Activated CD4-positive, alpha-beta T cell treated with anti-CD3 and anti-CD28 coated beads, Interleukin-2, amount 50 U/mL, for 16 hours (primary cell): ENCODE measurements at regions not wholly inside any gene's neighbourhood (a gene's known extent, or its start where the extent isn't known, plus 50 kb on each side); places are given as distances from the start of the nearest gene placed in this dataset.
"Not testable (repeated sequence)": the region's sequence is repeated elsewhere in the genome, so short reads cannot be mapped to it uniquely, and the experiment has no call there.

ENCODE experiments used
- DNase-seq: peaks from one replicate; pipeline ENCODE4 v3.0.0-alpha.2; 2020

DNA sequence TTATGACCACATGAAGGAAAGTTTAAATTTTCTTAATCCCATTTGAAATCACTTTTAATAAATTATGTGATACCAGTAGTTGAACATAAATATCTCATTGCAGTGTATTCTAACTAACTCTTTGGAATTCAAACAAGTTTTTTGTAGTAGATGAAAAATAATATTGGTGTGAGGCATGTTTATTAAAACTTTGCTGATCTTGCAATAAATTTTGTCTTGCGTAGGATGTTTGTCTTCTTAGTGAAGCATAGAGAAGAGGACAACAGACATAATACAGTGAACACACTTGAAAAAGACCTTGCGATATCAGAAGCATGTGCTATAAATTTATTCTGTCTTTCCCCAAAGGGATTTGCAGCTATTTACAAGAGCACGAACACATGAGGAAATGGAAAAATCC, 140.7 kb downstream of the HTR1B start:
- DNase-seq: no peak

DNA sequence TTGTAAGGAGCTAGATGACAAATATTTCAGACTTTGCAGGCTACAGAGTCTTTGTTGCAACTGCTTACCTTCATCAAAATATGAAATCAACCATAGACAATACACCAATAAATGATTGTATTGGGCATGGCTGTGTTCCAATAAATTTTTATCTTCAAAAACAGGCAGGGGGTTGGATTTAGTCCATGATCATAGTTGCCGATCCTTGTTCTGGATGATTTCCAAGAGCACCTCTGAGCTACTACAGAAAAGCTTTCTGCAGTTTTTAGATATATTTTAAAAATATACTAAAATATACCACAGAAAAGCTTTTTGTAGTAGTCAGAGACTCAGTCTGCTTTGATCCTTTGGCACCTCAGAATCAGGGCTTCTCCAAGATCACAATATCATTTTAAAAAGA, 145.0 kb downstream of the HTR1B start:
- DNase-seq: no peak

DNA sequence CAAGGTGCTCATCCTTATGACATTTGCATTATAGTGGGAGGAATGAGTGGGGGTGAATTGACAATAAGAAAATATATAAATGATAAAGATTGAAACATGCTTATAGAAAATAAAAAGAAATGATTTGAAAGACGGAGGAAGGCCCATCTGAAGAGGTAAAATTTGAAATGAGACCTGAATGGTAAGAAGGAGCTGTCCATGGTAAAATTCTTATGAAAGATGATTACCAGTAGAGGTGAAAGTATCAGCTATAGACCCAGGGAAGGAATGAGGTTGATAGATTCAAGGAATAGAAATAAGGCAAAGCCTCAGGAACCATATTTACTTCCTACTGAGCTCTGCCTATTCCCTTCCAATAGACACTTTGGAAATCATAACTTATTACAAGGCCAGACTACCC, 149.7 kb downstream of the HTR1B start:
- no peak for DNase-seq

DNA sequence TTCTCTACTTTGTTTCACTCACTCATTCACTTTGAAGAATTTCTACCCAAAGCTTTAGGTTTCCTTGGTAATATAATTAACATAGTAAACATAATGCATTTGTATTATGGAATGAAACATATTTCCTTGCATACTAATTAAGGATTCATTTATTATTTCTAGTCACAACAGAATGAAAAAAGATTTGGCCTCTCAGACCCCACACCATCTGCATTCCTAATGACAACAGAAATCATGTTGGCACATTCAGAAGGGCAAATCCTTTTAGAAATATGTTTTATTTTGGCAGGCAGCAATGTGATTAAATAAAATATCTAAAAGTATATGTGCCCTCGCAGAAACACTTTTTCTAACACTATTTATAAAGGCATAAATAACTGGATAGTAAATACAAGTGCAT, 163.4 kb downstream of the HTR1B start:
- DNase-seq: no peak

DNA sequence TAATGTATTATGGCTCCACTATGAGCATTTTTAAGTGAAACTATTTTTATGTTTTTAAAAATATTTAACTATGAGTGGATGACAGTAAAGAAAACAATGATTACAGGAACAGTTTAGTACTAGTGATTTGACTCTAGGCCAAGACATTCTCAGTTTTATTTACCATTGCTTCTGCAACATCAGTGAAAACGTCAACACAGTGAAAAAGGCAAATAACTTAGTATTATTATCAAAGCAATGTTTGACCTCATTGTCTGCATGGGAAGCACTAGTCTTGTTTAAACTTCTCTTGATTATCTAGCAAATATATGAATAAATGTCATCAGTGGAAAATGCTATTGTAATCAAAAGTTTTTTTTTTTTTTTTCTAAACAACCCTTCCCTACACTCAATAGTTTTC, 165.0 kb downstream of the HTR1B start:
- DNase-seq: no peak

DNA sequence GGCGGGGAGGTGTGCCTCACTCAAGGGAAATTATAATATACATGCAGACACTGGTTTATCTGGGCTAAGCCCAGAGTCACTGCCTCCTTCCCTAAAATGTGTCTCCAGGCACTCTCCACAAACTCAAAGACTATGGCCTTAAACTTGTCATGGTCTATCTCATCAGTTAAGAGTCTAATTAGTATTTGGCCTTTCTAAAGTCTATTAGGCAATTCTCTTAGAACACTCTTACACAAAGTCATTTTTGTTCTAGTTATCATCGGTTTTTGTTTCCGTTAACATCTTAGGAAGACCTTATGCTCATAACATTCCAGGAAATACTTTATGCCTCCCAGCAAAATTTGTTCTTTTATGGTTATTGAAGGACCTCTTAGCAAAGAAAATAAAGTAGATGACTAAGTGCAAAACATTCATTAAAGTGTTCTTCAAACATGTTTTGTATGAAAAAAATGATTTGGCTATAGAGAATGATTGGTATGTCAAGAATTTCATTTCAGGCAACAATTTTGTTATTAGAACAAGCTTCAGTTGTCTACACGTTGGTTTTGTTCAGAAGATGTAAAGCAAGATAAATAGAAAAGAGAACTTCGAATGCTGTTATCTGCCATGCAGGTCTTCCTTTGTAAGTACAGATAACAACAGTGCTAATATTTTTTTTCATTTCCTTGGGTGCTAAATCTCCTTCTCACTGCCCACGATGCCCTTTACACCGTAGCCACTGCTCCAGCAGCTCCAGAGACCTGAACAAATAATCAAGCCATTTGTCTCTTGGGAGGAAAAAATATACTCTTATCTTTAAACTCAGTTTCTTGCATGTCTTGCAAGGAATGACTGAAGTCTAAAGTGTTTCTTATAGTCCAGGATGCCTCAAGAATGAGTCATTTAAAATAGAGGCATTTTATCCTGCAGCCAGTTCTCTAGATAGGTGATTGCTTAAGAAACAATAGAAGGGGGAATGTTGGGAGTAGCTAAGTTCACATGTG, 170.4 kb downstream of the HTR1B start:
- DNase-seq: no peak

DNA sequence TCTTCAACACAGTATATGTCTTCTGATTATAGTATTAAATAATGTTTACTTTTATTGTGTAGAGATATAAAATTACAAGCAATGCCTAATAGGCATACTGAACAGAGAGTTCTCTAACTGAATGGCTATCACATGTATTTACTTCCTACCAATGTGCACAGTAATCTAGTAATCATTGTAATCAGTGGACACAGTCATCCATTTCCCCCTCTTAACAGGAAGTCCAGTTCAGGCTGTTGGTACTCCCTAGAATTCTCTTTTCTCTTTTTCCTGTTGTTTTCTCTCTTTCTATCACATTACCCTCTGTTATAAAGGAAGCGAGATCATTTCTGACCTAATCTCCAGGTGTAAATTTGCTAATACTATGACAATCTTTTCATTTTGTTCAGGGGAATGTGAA, 172.5 kb downstream of the HTR1B start:
- no peak for DNase-seq

DNA sequence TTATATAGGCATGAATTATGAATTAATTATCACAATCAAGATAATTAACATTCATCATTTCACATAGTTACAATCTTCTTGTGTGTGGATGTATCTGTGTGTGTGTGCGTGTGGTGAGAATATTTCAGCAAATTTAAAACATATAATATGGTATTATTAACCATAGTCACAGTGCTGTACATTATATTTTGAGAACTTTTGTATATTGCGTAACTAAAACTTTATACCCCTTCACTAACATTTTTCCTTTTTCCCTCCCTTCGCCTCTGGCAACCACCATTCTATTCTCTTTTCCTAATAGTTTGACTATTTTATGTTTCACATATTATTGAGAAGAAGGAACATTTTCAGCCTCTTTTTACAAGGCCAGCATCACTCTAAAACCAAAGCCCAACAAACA, 176.8 kb downstream of the HTR1B start:
- DNase-seq: no peak

DNA sequence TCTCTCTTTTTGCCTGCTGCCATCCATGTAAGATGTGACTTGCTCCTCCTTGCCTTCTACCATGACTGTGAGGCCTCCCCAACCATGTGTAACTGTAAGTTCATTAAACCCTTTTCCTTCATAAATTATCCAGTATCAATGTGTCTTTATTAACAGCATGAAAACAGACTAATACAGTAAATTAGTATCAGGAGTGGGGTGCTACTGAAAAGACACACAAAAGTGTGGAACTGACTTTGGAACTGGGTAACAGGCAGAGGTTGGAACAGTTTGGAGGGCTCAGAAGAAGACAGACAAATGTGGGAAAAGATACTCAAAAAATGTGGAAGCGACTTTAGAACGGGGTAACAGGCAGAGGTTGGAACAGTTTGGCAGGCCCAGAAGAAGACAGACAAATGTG, 189.4 kb downstream of the HTR1B start:
- no peak for DNase-seq

DNA sequence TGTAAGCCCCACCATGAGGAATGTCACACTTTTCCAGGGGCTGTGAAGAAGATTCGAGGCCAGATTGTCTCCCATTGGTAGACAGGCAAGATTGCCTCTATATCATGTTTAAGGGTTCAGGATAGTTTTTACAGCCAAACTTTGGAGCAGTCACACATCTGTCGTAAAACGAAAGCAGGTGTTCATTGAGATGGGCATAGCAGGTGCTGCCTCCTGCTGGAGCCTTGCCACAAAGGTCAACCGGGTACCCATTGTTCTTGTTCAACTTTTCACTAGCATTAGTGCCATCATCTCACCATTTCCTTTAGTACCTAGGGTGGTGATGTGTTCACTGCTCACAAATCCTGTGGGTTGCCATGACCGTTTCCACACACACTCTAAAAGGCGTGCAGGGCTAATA, 198.3 kb downstream of the HTR1B start:
- DNase-seq: no peak

DNA sequence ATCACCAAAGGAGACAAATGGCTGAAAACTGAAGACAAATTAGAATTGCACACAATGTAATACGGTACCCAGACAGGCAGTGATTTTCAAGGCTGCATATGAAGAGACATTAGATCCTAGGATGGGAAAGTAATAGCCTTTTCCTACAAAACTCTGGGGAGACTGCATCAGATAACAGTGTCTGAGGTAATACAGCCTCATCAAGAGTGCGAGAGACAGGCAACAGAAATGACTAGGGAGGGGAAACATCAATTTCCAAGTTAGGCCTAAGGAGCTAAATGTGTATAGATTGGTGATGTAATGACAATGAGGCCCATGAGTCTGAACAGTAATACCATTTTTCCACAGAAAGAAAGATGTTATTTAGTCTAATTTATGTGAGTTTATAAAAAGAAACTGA, 200.3 kb downstream of the HTR1B start:
- DNase-seq: no peak

DNA sequence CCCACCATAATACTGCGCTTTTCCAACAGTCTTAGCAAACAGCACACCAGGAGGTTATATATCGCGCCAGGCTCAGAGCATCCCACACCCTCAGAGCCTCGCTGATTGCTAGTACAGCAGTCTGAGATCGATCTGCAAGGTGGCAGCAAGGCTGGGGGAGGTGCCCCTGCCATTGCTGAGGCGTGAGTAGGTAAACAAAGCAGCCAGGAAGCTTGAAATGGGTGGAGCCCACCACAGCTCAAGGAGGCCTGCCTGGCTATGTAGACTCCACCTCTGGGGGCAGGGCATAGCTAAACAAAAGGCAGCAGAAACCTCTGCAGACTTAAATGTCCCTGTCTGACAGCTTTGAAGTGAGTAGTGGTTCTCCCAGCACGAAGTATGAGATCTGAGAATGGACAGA, 211.5 kb downstream of the HTR1B start:
- DNase-seq: not testable (repeated sequence)

DNA sequence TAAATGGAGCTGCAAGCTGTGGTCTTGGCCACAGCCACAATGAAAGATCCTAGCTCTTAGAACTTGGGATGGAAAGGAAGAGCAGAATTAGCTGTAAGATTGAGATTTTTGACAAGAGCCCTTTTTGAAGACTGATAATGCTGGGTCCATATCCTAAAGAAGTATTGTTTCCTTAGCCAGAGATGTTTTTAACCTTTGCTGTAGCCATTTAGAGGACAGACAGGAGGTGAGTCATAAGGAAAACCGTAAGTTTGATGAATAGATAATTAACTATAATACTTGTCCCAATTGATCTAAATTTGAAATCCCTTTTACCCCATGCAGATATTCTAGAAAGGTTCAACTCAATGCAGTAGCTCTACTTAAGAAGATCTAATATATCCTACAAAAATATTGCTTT, 213.7 kb downstream of the HTR1B start:
- DNase-seq: no peak

DNA sequence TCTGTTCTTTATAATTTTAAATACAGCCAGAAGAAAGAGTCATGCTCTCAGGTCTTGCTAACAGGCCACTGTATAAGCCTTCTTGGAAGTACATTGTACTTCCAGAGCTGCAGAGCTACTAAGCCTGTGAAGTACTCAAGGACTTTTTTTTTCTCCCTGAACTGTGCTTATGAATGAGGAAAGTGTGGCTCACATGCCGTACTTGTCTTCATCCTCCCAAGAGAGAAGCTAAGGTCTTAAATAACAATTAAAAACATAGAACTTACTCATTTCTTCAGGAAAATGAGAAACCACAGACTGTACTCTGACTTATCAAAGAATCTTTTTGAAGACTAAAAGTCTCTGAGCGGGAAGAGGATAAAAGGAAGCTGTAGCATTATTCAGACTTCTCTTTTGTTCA, 218.3 kb downstream of the HTR1B start:
- DNase-seq: no peak

DNA sequence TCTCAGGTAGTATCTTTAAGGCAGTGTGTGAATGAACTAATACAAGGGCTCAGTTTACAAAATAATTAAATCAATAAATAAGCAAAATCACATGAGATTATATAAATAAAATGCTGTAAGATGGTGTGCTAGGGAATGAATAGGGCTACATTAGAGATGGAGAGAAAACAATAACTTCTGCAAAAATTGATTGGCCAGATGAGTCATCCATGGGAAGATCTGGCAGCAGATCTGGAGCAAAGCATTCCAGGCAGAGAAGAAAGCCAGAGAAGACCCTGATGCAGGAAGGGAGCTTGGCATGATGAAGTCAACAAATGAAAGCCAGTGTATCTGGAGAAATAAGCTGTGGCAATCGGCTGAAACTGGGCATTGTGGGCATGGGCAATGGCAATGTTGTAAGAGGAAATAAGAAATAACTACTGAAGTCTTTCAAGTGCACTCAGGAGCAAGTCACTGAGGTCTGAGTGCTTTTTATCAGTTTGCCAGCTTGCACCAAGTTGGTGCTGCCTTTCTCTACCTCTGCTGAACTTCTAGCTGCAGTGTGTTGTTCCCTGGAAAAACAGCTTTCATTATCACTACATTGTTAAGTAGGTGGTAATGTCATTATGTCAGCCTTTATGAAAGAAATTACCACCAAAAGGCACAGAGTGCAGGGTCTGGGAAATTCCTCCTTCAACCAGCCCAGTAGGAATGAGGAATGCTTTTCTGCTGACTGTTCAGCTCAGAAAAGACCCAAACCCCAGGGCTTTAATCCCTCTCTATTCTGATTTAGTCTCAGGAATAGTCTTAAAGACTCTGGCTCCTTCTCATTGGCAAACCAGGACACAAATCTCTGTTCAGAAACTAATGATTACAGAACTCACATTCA, 231.6 kb downstream of the HTR1B start:
- no peak for DNase-seq

DNA sequence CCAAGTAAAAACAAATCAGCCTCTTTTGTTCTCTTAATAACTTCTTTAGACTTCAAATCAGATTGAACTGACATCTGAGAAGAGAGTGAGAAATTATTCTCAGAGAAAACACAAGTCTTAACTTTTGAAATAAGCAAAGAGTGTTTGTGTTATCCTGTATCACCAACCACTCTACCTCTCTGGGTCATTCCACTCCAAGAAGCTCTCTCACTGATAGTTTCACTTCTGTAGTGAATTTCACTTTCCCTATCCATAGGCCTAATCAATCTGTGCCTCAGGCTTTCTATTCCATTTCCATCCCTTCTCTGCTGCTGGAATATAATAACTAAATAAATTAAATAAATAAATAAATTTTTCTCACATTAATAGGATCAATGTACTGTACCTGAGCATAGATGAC, 235.0 kb downstream of the HTR1B start:
- DNase-seq: no peak

DNA sequence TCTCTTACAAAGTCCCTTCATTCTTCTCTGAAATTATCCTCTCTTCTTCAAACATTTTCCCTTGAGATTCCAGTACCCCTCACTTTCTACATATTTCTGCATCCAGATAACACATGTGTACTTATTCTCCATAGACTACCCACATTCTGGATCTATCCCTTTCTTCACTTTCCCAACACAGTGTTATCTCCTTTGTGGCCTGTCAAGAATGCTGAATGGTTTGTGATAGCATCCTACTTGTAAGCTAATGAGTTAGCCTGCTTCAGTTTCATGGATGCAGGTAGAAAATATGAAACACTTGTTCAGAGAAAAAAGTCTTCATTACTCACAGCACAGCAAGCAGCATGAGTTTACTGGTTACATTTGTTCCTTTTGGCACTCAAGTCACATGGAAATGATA, 245.4 kb downstream of the HTR1B start:
- DNase-seq: no peak

DNA sequence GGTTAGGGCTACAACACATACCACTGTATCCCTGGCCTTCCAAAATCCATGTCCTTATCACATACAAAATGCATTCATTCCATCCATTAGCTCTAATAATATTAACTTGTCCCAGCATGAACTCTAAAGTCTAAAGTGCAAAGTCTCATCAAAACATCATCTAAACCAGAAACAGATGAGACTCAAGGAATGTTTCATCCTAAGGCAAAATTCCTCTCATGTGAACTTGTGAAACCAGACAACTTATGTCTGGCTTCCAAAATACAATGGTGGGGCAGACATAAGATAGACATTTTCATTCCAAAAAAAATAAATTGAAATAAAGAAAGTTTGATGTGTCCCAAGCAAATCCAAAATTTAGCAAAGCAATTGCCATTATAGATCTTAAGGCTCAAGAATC, 257.4 kb downstream of the HTR1B start:
- no peak for DNase-seq

DNA sequence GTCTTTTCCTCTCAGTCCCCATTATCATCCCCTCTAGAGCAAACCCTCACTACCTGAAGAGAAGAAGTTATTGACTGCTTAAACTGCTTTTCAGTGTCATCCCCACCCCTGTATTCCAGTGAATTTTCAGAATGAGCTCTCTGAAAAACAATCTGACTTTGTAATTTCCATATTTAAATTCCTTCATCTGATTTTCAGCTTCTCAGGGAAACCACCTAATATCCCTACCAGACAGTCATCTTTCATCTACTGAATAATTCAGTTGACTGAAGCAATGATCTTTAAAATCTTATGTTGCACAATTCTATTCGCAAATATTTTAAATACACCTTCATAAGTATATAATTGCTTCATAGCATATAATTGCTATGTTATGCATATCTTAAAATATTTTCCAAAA, 258.7 kb downstream of the HTR1B start:
- DNase-seq: no peak

DNA sequence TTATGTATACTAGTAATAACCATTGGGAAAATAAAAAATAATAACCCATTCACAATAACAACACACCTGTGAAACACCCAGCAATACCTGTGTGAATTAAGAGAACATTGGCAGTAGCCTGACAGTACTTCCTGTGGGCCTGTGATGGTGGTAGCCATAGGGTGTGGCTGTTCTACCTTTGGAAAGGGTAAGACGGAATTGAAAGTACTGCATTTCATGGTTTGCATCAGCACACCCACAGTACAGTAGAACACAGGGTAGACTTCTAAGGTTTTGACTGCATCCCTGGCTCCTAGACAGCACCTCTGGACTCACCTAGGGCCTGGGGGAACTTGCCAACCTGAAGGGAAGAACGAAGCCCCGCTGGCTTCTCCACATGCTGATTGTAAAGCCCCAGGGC, 279.8 kb downstream of the HTR1B start:
- DNase-seq: no peak

DNA sequence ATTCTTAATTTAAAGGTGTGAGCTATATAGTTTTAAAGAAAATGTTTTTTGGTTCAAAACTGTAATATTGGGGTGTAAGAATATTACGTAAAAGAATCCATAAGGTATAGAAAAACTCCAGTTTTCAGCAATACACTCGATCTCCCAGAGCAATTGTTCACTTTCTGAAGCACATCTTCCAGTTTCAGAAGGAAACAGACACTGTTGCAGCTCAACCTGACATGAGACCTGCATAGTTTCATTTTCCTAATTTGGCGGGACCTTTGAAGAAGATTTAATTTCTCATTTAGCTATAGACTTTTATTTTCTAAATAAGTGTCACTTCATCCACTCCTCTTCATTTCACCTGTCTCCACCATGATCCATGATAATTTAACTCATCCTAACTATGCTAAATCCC, 281.5 kb downstream of the HTR1B start:
- DNase-seq: no peak

DNA sequence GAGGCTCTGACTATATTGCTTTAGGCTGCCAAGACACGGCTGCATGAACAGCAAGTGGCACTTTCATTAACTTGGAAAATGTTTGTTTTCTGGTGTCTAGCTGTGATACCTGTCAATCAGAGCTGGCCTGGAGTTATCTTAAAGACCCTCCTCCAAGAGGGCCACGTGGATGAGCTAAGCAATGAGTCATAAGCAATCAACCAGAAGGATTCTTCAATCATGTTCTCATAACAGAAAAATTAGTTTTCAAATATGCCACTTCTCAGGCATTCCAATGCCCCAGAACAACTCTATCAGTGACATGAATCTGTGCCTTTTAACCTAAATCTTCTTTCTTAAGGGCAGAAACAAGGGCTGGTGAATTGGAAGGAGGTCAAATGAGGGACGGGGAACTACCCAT, 283.0 kb downstream of the HTR1B start:
- no peak for DNase-seq

DNA sequence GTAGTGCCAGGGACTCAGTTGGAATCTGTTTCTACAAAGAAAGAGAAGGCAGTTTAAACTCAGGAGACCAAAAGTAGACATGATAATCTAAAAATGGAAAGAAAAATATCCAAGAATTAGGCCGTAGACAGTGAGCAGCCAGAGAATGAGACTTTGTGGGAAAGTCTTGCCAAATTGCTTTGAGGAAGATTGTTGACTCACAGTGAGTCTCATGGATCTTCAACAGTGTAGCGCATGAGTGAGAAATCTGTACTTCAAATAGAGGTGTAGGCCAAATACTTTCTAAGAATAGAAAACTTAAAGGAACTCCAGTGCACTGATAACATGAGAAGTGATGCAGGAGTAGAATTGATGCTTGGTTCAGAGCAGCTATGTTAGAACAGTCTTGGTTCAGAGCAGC, 284.5 kb downstream of the HTR1B start:
- no peak for DNase-seq

DNA sequence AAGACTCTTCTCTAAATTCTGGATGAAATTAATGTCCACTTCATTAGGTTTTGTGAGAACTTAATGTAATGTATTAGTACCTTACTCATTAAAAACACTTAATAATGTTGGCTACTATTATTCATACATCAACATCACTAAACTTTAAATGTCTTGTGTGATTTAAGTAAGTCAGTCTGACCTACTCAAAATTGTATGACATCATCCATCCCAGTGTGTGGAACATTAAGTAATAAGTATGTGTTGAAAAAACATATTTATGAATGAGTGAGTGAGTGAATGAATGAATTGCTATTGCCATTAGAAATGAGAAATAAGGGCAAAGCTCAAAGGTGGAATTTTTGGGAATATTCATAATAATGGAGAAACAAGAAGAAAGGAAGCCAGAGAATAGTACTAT, 285.8 kb downstream of the HTR1B start:
- no peak for DNase-seq
